Sigmoid colon (tissue), 6 donors: ENCODE measurements at regions not wholly inside any gene's neighbourhood (a gene's known extent, or its start where the extent isn't known, plus 50 kb on each side); places are given as distances from the start of the nearest gene placed in this dataset.

Experiments
- DNase-seq: peaks from one replicate; pipeline ENCODE4 v3.0.0-alpha.2; 2019
- H3K27ac ChIP-seq, 4 donors: fragments of 200-600 bp; sonication (generic); one replicate each; pipeline ENCODE4 v1.5.1; 2016 to 2019; ENCODE audit warnings: mild to moderate bottlenecking in 1 of 4
- H3K27me3 ChIP-seq, 3 donors: fragments of 200-600 bp; sonication (generic); one replicate each; pipeline ENCODE4 v1.5.1; 2019; ENCODE audit warnings: mild to moderate bottlenecking in 1 of 3
- H3K36me3 ChIP-seq, 4 donors: fragments of 200-600 bp; sonication (generic); one replicate each; pipeline ENCODE4 v1.5.1; 2016 to 2019
- H3K4me1 ChIP-seq, 4 donors: fragments of 200-600 bp; sonication (generic); one replicate each; pipeline ENCODE4 v1.5.1; 2017 to 2019
- H3K4me3 ChIP-seq, 4 donors: fragments of 200-600 bp; sonication (generic); one replicate each; pipeline ENCODE4 v1.5.1; 2017 to 2019; ENCODE audit warnings: mild to moderate bottlenecking in 2 of 4, moderate library complexity in 1 of 4
- H3K9me3 ChIP-seq, 4 donors: fragments of 200-600 bp in 3 of 4; sonication (generic) in 3 of 4; one replicate each; pipeline versions ENCODE4 v1.5.1 to v1.6.1; 2013 to 2019
- CTCF ChIP-seq, 4 experiments: fragments of 450-650 bp in 3 of 4; fragments of 200-600 bp in 1 of 4; IDR thresholded peaks; one replicate each; pipeline ENCODE4 v1.5.1; 2016 to 2019; ENCODE audit warnings: antibody characterized with exemption in 4 of 4, mild to moderate bottlenecking in 3 of 4, moderate library complexity in 2 of 4
- EP300 ChIP-seq, 4 donors: sonication (generic); formaldehyde crosslinking; IDR thresholded peaks; one replicate each; pipeline ENCODE4 v1.6.1; 2017; ENCODE audit warnings: antibody characterized with exemption in 4 of 4
- POLR2A ChIP-seq, 2 donors: fragments of 450-650 bp; IDR thresholded peaks; one replicate each; pipeline ENCODE4 v1.6.1; 2016; ENCODE audit warnings: antibody characterized with exemption in 2 of 2, mild to moderate bottlenecking in 2 of 2, moderate library complexity in 2 of 2
- POLR2AphosphoS5 ChIP-seq, 4 donors: sonication (generic); formaldehyde crosslinking; IDR thresholded peaks; one replicate each; pipeline ENCODE4 v1.6.1; 2017; ENCODE audit warnings: antibody characterized with exemption in 4 of 4
- WGBS, 2 donors: extraction: QIAGEN DNeasy Blood & Tissue Kit; methylation state at CpG; one replicate each; pipeline ENCODE4 v1.1.7; 2013; 5-methylcytosine and 5-hydroxymethylcytosine counted together
- intact Hi-C: fragments of 100-400 bp; cut with DNase I; formaldehyde crosslinking; loops from one replicate; pipeline ENCODE4 v1.15.1; 2023
- donor health status: healthy with polysubstance abuse.
- donor health status: healthy.

GRCh38 chr13:73358606-73359095 is 299.8 kb downstream of the KLF5 start:
- H3K9me3 ChIP-seq, result no peaks in the 10 kb centered on the region
- H3K27ac ChIP-seq, result no peak overlapping the region
- H3K27me3 ChIP-seq, result no peaks in the 10 kb centered on the region
- H3K4me1 ChIP-seq, result no peaks in the 10 kb centered on the region
- H3K4me3 ChIP-seq, result no peak overlapping the region
- TF ChIP-seq EP300 (IDR thresholded peaks at IDR 0.05), result no peak
- TF ChIP-seq POLR2A (IDR thresholded peaks at IDR 0.05), result no peak
- intact Hi-C loops, result no loop called here
- no peaks in the 10 kb centered on the region for H3K36me3 ChIP-seq
- no peak for DNase-seq

- no peaks in the 10 kb centered on the region for H3K4me1 ChIP-seq
- intact Hi-C loops, result no loop called here
- H3K27ac ChIP-seq, result no peak overlapping the region
- no peak overlapping the region for H3K4me3 ChIP-seq
- no peak for DNase-seq
- H3K27me3 ChIP-seq, result no peaks in the 10 kb centered on the region
- H3K36me3 ChIP-seq, result no peaks in the 10 kb centered on the region
- 59 to 82% methylated on average over 2 of the region's 2 CpGs for WGBS, 2 donors
- no peaks in the 10 kb centered on the region for H3K9me3 ChIP-seq
- TF ChIP-seq EP300 (IDR thresholded peaks at IDR 0.05), result no peak
- no peak for TF ChIP-seq CTCF (IDR thresholded peaks at IDR 0.05)
These were observed 296.3 kb downstream of the KLF5 start for GRCh38 chr13:73355134-73355533.

GRCh38 chr13:73351730-73352129 is 292.9 kb downstream of the KLF5 start:
- no peaks in the 10 kb centered on the region for H3K9me3 ChIP-seq
- TF ChIP-seq EP300 (IDR thresholded peaks at IDR 0.05) (no peak), CTCF (IDR thresholded peaks at IDR 0.05) (no peak), POLR2A (IDR thresholded peaks at IDR 0.05) (no peak), POLR2AphosphoS5 (IDR thresholded peaks at IDR 0.05) (no peak)
- no peaks in the 10 kb centered on the region for H3K4me1 ChIP-seq
- WGBS, 2 donors, result 42 to 44% methylated on average over 1 of the region's 1 CpG
- H3K27me3 ChIP-seq, result no peaks in the 10 kb centered on the region
- intact Hi-C loops, result no loop called here
- no peak for DNase-seq
- no peak overlapping the region for H3K27ac ChIP-seq
- H3K36me3 ChIP-seq, result no peaks in the 10 kb centered on the region
- no peak overlapping the region for H3K4me3 ChIP-seq

- Histone ChIP-seq H3K4me1 (no peaks in the 10 kb centered on the region), H3K36me3 (no peaks in the 10 kb centered on the region), H3K9me3 (no peaks in the 10 kb centered on the region), H3K4me3 (no peak overlapping the region), H3K27me3 (no peaks in the 10 kb centered on the region), H3K27ac (no peak overlapping the region)
- 94% methylated on average over 2 of the region's 2 CpGs for WGBS, 2 donors
- no peak for DNase-seq
- intact Hi-C loops, result no loop called here
- no peak for TF ChIP-seq POLR2A (IDR thresholded peaks at IDR 0.05)
- no peak for TF ChIP-seq POLR2AphosphoS5 (IDR thresholded peaks at IDR 0.05)
- TF ChIP-seq CTCF (IDR thresholded peaks at IDR 0.05), result no peak
- TF ChIP-seq EP300 (IDR thresholded peaks at IDR 0.05), result no peak
These were observed 282.9 kb downstream of the KLF5 start for GRCh38 chr13:73341748-73342147.

GRCh38 chr13:73340069-73340468 is 281.3 kb downstream of the KLF5 start:
- WGBS, 2 donors, result 92 to 95% methylated on average over 3 of the region's 3 CpGs
- H3K27me3 ChIP-seq, result no peaks in the 10 kb centered on the region
- H3K9me3 ChIP-seq, result no peaks in the 10 kb centered on the region
- no peak overlapping the region for H3K4me3 ChIP-seq
- intact Hi-C loops, result no loop called here
- no peaks in the 10 kb centered on the region for H3K4me1 ChIP-seq
- H3K27ac ChIP-seq, result no peak overlapping the region
- H3K36me3 ChIP-seq, result no peaks in the 10 kb centered on the region
- TF ChIP-seq POLR2AphosphoS5 (IDR thresholded peaks at IDR 0.05) (no peak), POLR2A (IDR thresholded peaks at IDR 0.05) (no peak), EP300 (IDR thresholded peaks at IDR 0.05) (no peak), CTCF (IDR thresholded peaks at IDR 0.05) (no peak)
- no peak for DNase-seq
